ENCODE measurements at regions not wholly inside any gene's neighbourhood (a gene's known extent, or its start where the extent isn't known, plus 50 kb on each side); places are given as distances from the start of the nearest gene placed in this dataset.
"Not testable (repeated sequence)": the region's sequence is repeated elsewhere in the genome, so short reads cannot be mapped to it uniquely, and the experiment has no call there.

DNA sequence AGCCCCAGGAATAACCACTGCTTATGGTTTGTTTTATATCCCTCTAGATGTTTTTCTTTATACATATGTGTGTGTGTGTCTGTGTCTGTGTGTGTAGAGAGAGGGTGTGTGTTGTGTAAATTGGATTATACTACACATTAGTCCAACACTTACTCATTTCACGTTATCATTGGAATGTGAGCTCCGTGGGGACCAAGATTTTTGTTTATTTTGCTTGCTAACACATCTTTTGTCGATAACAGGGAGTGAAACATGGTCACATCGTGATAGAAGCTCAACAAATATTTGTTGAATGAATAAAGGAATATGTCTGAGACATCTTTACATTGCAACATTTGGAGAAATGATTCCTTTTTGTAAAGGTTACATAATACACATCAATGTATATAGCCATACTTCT, 88.8 kb downstream of the CDRT15L2 start:
- not testable (repeated sequence) for DNase-seq; H3K27ac Mint-ChIP-seq; H3K4me3 Mint-ChIP-seq; H3K4me1 Mint-ChIP-seq (ENCODE audit: low read depth); H3K9me3 Mint-ChIP-seq; H3K27me3 Mint-ChIP-seq (ENCODE audit: insufficient read depth); H3K36me3 Mint-ChIP-seq (ENCODE audit: low read depth)

DNA sequence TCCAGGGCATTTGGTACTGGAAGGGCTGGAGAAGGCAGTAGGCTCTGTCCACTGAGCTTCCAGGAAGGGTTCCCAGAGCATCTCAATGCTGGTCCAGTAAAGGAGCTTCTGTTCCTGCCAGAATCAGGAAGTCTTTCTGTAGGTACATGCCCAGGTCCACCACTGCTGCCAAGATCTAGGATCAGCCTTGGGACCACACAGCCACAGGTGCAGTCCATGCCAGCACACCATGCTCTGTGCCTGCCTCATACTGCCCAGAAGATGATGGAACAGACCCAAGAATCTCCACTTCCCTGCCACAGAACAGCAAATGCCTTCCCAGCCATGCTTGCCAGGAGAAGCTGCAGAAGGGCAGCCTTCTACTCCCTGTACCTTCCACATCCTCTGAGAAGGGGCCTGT, 89.3 kb downstream of the CDRT15L2 start:
- H3K36me3 Mint-ChIP-seq (ENCODE audit: low read depth); DNase-seq; H3K27ac Mint-ChIP-seq; H3K27me3 Mint-ChIP-seq (ENCODE audit: insufficient read depth); H3K9me3 Mint-ChIP-seq; H3K4me1 Mint-ChIP-seq (ENCODE audit: low read depth); H3K4me3 Mint-ChIP-seq: not testable (repeated sequence)

DNA sequence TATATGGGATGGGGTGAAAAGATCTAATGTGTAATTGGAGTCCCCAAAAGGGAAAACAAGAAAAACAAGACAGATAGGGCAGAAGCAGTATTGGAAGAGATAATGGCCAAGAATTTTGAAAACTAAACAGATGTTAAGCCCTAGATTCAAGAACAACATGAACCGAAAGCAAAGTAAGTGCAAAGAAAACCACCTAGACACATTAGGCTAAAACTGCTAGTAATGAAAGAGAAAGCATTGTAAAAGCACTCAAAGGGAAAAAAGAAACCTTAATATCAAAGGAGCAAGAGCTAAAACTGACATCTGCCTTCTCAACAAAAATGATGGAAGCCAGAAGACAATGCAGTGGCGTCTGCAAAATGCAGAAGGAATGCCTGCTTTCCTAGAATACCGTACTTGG, 91.0 kb downstream of the CDRT15L2 start:
- H3K4me1 Mint-ChIP-seq (ENCODE audit: low read depth); H3K27ac Mint-ChIP-seq; H3K36me3 Mint-ChIP-seq (ENCODE audit: low read depth); DNase-seq; H3K4me3 Mint-ChIP-seq; H3K9me3 Mint-ChIP-seq; H3K27me3 Mint-ChIP-seq (ENCODE audit: insufficient read depth): not testable (repeated sequence)

DNA sequence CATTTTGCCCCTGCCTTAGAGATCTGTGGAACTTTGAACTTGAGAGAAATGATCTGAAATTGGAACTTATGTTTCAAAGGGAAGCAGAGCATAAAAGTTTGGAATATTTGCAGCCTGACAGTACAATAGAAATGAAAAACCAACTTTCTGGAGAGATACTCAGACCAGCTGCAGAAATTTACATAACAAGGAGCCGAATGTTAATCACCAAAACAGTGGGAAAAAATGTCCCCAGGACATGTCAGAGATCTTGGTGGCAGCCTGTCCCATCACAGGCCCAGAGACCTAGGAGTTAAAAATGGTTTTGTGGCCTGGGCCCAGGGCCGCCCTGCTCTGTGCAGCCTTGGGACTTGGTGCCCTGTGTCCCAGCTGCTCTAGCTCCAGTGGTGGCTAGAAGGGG, 94.8 kb downstream of the CDRT15L2 start:
- H3K9me3 Mint-ChIP-seq; H3K4me1 Mint-ChIP-seq (ENCODE audit: low read depth); H3K36me3 Mint-ChIP-seq (ENCODE audit: low read depth); H3K27ac Mint-ChIP-seq; H3K27me3 Mint-ChIP-seq (ENCODE audit: insufficient read depth); H3K4me3 Mint-ChIP-seq; DNase-seq: not testable (repeated sequence)

DNA sequence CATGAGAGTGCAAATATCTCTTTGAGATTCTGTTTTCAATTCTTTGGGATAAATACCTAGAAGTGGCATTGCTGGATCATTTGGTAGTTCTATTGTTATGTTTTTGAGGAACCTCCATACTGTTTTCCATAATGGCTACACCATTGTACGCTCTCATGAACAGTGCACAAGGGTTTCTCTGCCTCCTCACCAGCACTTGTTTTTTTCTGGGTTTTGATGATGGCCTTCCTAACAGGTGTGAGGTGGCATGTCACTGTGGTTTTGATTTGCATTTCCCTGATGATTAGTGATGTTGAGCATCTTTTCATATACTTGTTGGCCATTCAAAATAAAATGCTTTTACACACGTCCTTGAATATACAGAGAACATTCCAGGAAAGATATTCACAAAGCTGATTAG, 96.2 kb downstream of the CDRT15L2 start:
- H3K4me3 Mint-ChIP-seq; H3K4me1 Mint-ChIP-seq (ENCODE audit: low read depth); H3K27me3 Mint-ChIP-seq (ENCODE audit: insufficient read depth); DNase-seq; H3K36me3 Mint-ChIP-seq (ENCODE audit: low read depth); H3K9me3 Mint-ChIP-seq; H3K27ac Mint-ChIP-seq: not testable (repeated sequence)

DNA sequence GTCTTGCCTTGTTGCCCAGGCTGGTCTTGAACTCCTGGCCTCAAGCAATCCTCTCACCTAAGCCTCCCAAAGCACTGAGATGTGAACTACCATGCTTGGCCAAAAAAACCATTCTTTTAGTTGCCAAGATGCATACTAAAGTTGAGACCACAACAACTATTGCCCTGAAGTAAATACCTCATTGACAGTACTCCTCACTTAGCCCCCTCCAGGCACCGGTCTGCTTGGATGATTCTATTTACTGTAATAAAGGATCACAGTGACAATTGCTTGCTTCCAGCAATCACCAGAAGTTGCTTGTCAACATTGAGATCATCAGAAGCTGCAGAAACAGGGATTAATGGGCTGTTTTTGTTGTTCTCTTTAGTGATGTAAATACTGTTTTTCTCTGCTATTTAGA, 97.1 kb downstream of the CDRT15L2 start:
- not testable (repeated sequence) for DNase-seq; H3K4me3 Mint-ChIP-seq; H3K4me1 Mint-ChIP-seq (ENCODE audit: low read depth); H3K9me3 Mint-ChIP-seq; H3K27ac Mint-ChIP-seq; H3K36me3 Mint-ChIP-seq (ENCODE audit: low read depth); H3K27me3 Mint-ChIP-seq (ENCODE audit: insufficient read depth)

DNA sequence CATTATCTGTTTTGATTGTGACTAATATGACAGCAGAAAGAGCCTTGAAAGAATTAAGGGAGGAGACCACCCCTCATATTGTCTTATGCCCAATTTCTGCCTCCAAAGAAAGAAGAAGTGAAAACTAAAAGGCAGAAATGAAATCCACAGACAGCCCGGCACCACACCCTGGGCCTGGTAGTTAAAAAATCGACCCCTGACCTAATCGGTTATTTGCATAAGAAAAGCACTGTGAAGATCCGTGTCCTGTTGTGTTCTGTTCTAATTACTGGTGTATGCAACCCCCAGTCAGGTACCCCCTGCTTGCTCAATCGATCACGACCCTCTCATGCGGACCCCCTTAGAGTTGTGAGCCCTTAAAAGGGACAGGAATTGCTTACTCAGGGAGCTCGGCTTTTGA, 97.9 kb downstream of the CDRT15L2 start:
- not testable (repeated sequence) for H3K4me3 Mint-ChIP-seq; H3K27ac Mint-ChIP-seq; DNase-seq; H3K36me3 Mint-ChIP-seq (ENCODE audit: low read depth); H3K9me3 Mint-ChIP-seq; H3K27me3 Mint-ChIP-seq (ENCODE audit: insufficient read depth); H3K4me1 Mint-ChIP-seq (ENCODE audit: low read depth)

DNA sequence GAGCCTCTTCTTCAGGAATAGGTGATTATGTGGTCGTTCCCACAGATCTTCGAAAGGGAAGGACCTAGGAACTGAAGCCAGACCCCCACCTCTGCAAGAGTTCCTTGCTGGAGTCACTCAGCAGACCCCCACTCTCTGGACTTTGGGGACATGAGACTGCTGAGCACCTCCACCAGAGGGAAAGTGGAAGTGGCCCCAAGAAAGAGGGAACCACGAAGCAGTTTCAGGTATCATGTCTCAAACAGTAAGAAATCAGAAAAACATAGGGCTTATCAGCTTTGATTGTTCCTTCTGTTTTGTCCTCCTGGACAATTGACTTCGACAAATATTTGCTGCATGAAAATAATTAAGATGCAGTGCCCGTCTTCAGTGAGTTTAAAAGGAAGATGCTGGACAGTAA, 98.9 kb downstream of the CDRT15L2 start:
- H3K27ac Mint-ChIP-seq; H3K27me3 Mint-ChIP-seq (ENCODE audit: insufficient read depth); H3K4me1 Mint-ChIP-seq (ENCODE audit: low read depth); DNase-seq; H3K36me3 Mint-ChIP-seq (ENCODE audit: low read depth); H3K9me3 Mint-ChIP-seq; H3K4me3 Mint-ChIP-seq: not testable (repeated sequence)

DNA sequence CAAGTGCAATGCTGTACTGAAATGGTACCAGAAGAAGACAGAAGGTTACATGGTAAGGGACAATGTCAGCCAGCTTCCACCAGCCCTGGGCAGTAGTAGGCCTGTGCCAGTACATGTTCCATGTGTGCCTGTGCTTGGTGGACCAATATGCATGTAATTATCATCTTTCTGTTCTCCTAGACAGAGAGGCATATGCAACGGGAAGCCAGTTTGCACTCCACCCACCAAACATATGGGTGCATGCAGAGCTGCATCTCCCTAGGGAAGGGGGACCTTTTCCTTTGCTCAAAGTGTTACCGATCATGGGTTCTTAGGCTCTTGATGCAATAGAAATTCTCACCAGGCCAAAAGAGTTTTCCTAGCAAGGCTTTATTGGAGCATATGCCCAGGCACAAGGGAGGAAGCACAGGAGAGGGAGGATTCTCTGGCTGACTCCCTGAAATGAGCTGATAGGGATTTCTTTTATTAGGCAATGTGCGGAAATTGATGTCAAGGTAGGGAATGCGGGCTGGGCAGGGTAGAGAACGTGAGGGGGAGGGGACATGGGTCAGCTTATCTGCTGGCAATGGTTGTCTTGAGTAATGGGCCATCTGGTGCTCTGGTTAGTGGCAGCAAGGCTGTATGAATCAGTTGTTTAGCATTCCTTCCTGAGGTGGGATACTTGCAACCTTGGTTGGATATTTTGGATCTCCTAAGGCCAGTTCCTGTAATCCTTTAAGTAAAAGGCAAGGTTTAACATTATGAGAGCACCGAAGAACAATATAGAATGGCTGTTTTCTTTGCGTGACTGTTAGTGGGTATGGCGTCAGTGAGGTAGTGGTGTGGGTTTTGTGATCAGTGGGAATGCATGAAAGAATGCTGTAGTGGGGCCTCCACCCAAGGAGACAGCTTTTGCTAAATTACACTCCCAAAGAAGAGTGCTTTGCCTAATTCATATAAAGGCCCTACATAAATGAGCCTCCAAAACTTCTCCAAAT, 102.5 kb downstream of the CDRT15L2 start:
- H3K27ac Mint-ChIP-seq; H3K4me1 Mint-ChIP-seq (ENCODE audit: low read depth); H3K27me3 Mint-ChIP-seq (ENCODE audit: insufficient read depth); H3K36me3 Mint-ChIP-seq (ENCODE audit: low read depth); H3K9me3 Mint-ChIP-seq; DNase-seq; H3K4me3 Mint-ChIP-seq: not testable (repeated sequence)

DNA sequence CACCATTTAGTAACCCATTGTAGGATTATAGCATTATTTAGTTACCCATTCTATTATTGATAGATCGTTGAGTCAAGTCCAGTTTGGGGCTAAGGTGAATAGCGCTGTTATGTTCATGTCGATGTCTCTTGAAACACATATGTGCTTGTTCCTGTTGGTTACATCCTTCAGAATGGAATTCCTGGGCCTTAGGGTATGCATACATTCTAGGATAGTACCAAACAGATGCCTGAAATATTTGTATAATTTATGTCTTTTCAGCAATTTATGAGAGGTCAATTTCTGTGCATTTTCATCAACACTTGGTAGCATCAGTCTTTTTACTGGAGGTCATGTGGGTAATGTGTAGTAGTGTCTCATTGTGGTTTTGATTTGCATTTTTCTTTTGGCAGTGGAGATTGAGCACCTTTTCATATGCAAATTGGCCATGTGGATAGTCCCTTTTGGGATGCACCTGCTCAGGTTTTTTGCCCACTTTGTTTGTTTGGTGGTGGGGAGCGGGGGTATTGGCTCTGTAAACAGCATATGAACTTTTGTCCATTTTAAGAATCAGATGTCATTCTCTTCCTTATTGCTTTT, 104.2 kb downstream of the CDRT15L2 start:
- H3K27me3 Mint-ChIP-seq (ENCODE audit: insufficient read depth); H3K36me3 Mint-ChIP-seq (ENCODE audit: low read depth); H3K4me3 Mint-ChIP-seq; H3K27ac Mint-ChIP-seq; H3K4me1 Mint-ChIP-seq (ENCODE audit: low read depth); DNase-seq; H3K9me3 Mint-ChIP-seq: not testable (repeated sequence)

DNA sequence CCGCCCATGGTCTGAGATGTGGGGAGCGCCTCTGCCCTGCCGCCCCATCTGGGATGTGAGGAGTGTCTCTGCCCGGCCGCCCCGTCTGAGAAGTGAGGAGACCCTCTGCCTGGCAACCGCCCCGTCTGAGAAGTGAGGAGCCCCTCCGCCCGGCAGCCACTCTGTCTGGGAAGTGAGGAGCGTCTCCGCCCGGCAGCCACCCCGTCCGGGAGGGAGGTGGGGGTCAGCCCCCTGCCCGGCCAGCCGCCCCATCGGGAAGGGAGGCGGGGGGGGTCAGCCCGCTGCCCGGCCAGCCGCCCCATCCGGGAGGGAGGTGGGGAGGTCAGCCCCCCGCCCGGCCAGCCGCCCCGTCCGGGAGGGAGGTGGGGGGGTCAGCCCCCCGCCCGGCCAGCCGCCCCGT, 105.5 kb downstream of the CDRT15L2 start:
- not testable (repeated sequence) for H3K4me3 Mint-ChIP-seq; H3K4me1 Mint-ChIP-seq (ENCODE audit: low read depth); H3K27me3 Mint-ChIP-seq (ENCODE audit: insufficient read depth); H3K9me3 Mint-ChIP-seq; H3K36me3 Mint-ChIP-seq (ENCODE audit: low read depth); H3K27ac Mint-ChIP-seq; DNase-seq

DNA sequence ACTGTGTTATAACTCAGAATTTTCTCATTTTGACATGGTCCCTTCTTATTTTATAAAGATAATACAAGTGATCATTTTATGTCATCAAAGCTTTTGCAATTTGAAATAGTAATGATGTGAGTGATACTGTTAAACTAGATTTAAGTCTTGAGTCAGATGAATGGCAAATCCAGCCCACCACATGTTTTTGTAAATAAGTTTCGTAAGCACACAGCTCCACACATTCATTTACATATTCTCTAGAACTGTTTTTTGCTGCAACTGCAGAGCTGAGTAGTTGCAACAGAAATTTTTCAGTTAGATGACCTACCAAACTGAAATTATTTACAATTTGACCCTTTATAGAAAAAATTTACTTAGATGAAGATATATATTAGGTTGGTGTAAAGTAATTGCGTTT, 108.1 kb downstream of the CDRT15L2 start:
- not testable (repeated sequence) for H3K36me3 Mint-ChIP-seq (ENCODE audit: low read depth); DNase-seq; H3K27me3 Mint-ChIP-seq (ENCODE audit: insufficient read depth); H3K4me1 Mint-ChIP-seq (ENCODE audit: low read depth); H3K9me3 Mint-ChIP-seq; H3K27ac Mint-ChIP-seq; H3K4me3 Mint-ChIP-seq

DNA sequence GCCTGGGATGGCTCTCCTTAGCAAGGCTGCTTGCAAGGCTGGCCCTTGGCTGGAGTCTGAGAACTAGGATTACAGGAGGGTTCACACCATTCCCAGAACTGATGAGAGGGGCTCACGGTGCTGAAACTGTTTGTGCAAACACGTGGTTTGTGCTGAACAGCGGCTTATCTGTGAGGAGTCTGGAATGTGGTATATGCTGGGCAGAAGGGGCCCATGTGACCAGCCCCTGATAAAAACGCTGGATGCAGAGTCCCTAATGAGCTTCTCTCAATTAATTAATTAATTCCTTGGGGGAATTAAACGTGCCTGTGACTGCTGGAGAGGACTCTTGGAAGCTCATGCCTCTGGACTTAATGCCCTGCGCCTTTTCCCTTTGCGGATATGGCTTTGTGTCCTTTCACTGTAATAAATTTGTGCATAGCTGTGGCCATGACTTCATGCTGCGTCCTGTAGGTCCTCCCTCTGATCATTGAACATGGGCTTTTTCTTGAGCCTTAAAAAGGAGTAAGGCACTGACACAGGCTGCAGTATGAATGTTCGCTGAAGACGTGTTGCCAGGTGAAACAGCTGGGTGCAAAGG, 109.7 kb downstream of the CDRT15L2 start:
- DNase-seq; H3K9me3 Mint-ChIP-seq; H3K36me3 Mint-ChIP-seq (ENCODE audit: low read depth); H3K4me3 Mint-ChIP-seq; H3K4me1 Mint-ChIP-seq (ENCODE audit: low read depth); H3K27me3 Mint-ChIP-seq (ENCODE audit: insufficient read depth); H3K27ac Mint-ChIP-seq: not testable (repeated sequence)

DNA sequence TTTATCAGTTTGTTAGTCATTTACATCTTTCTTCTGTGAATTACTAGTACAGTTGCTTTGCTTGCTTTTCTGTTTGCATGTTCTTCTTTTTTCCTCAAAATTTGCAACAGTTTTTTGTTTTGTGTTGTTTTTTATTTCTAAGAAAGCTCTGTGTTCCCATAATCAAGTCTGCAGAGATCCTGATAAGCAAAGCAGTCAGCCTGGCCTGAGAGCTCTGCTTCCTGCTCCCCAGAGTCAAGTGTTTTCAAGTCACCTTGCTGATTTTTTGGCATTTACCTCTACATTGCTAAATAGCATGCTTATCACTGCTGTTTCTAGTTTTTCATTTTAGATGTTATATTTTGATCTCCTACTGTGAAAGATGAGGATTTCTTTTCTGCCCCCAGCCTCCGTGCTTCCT, 113.2 kb downstream of the CDRT15L2 start:
- not testable (repeated sequence) for H3K27me3 Mint-ChIP-seq (ENCODE audit: insufficient read depth); H3K36me3 Mint-ChIP-seq (ENCODE audit: low read depth); H3K9me3 Mint-ChIP-seq; H3K4me1 Mint-ChIP-seq (ENCODE audit: low read depth); H3K27ac Mint-ChIP-seq; H3K4me3 Mint-ChIP-seq; DNase-seq

All from HFFc6 (cell line).